GM12878 (cell line): ENCODE measurements at regions not wholly inside any gene's neighbourhood (a gene's known extent, or its start where the extent isn't known, plus 50 kb on each side); places are given as distances from the start of the nearest gene placed in this dataset.

Source experiments
- ATAC-seq: fragments of 200-7000 bp; cut with Tn5 transposase; 3 replicates; pipeline ENCODE4 v1.9.1; 2020; ENCODE audit warnings: mild to moderate bottlenecking, moderate library complexity
- BruUV-seq: library from RNA; stranded (reverse); fragments of 400-500 nt; replicated peaks from 2 replicates; lab custom pipeline; 2021; lab: Mats Ljungman, UMichigan
- CTCF ChIA-PET: fragments of 300-600 bp; sonication (Branson Sonifier 250); formaldehyde crosslinking; extraction: SDS; loops from one replicate; lab custom pipeline; 2021; ENCODE audit warnings: inconsistent platforms; lab: Yijun Ruan, JAX
- POLR2A ChIA-PET: fragments of 350-600 bp; formaldehyde crosslinking; extraction: SDS; loops from one replicate; lab custom pipeline; 2021; ENCODE audit warnings: inconsistent platforms; lab: Charles Lee
- RAD21 ChIA-PET: fragments of 300-600 bp; sonication (Branson Sonifier 250); formaldehyde crosslinking; loops from one replicate; lab custom pipeline; 2023; ENCODE audit warnings: antibody characterized with exemption; ENCODE audit not compliant: unreplicated experiment; lab: Charles Lee
- SMC1A ChIA-PET: fragments of 300-600 bp; sonication (Branson Sonifier 250); formaldehyde crosslinking; loops from one replicate; lab custom pipeline; 2023; ENCODE audit not compliant: unreplicated experiment, uncharacterized antibody; lab: Charles Lee
- DNase-seq: peaks from one replicate; pipeline ENCODE4 v3.0.0-alpha.2; 2011; ENCODE audit warnings: low read depth, low spot score
- FAIRE-seq: peaks from 3 replicates; lab custom pipeline; 2011; peaks lifted over from hg19 to GRCh38; lab: Jason Lieb, UNC
- H2AFZ ChIP-seq: 2 replicates; pipeline ENCODE4 v1.6.0; 2011; ENCODE audit warnings: low read depth, low read length, control low read depth; ENCODE audit not compliant: control insufficient read depth
- H3K27ac ChIP-seq: 2 replicates; pipeline ENCODE4 v1.5.1; 2011; ENCODE audit warnings: control low read depth; ENCODE audit not compliant: control insufficient read depth, insufficient read depth
- H3K27me3 ChIP-seq, 2 experiments: replicated peaks in 1 of 2; 2 replicates each; pipeline versions ENCODE4 v1.6.0 to v1.6.1; 2011; ENCODE audit warnings: low read length in 1 of 2; ENCODE audit not compliant: control insufficient read depth in 2 of 2, insufficient read depth in 2 of 2
- H3K36me3 ChIP-seq, 2 experiments: 2 replicates each; pipeline ENCODE4 v1.5.1; 2011; ENCODE audit warnings: low read length in 1 of 2; ENCODE audit not compliant: control insufficient read depth in 2 of 2, insufficient read depth in 2 of 2
- H3K4me1 ChIP-seq: 2 replicates; pipeline ENCODE4 v1.6.1; 2011; ENCODE audit warnings: mild to moderate bottlenecking, low read length, moderate library complexity, mixed read lengths; ENCODE audit not compliant: control insufficient read depth, insufficient read depth
- H3K4me2 ChIP-seq: 2 replicates; pipeline ENCODE4 v1.6.0; 2011; ENCODE audit warnings: control low read depth; ENCODE audit not compliant: control insufficient read depth, insufficient read depth
- H3K4me3 ChIP-seq: fragments of 200-600 bp; sonication (generic); 2 replicates; pipeline ENCODE4 v1.5.1; 2016
- H3K79me2 ChIP-seq: 2 replicates; pipeline ENCODE4 v1.6.0; 2011; ENCODE audit warnings: low read length; ENCODE audit not compliant: control insufficient read depth, insufficient read depth
- H3K9ac ChIP-seq: 2 replicates; pipeline ENCODE4 v1.8.0; 2011; ENCODE audit warnings: low read length, control low read depth, mixed read lengths; ENCODE audit not compliant: control insufficient read depth, insufficient read depth
- H3K9me3 ChIP-seq: replicated peaks from 3 replicates; pipeline ENCODE4 v1.5.1; 2011; ENCODE audit warnings: mild to moderate bottlenecking, low read length; ENCODE audit not compliant: control insufficient read depth, insufficient read depth
- H4K20me1 ChIP-seq: 2 replicates; pipeline ENCODE4 v1.6.0; 2011; ENCODE audit not compliant: control insufficient read depth, insufficient read depth
- BHLHE40 ChIP-seq, 2 experiments: fragments of 450-650 bp in 1 of 2; IDR thresholded peaks; 2 replicates each; pipeline ENCODE4 v1.6.1; 2011 to 2017; ENCODE audit warnings: low read depth in 2 of 2, borderline replicate concordance in 1 of 2, improper control_type of control experiment in 1 of 2, low read length in 1 of 2, mild to moderate bottlenecking in 1 of 2
- EED ChIP-seq: sonication (generic); IDR thresholded peaks from 2 replicates; pipeline ENCODE4 v1.6.1; 2016; ENCODE audit warnings: antibody characterized with exemption, low read depth
- EZH2 ChIP-seq: IDR thresholded peaks from 2 replicates; pipeline ENCODE4 v1.6.1; 2012; ENCODE audit warnings: low read depth, mild to moderate bottlenecking, control low read depth, inconsistent platforms, low read length, borderline replicate concordance; ENCODE audit not compliant: control insufficient read depth
- HDGF ChIP-seq: fragments of 450-650 bp; IDR thresholded peaks from 2 replicates; pipeline ENCODE4 v1.6.1; 2016; ENCODE audit warnings: antibody characterized with exemption
- JUNB ChIP-seq: IDR thresholded peaks from 2 replicates; pipeline ENCODE4 v1.6.1; 2016; ENCODE audit warnings: antibody characterized with exemption, mild to moderate bottlenecking
- NFIC ChIP-seq: IDR thresholded peaks from 2 replicates; pipeline ENCODE4 v1.6.1; 2012; ENCODE audit warnings: low read depth, mild to moderate bottlenecking, inconsistent platforms, low read length, moderate library complexity
- PAX5 ChIP-seq: IDR thresholded peaks from 2 replicates; pipeline ENCODE4 v1.6.1; 2011; ENCODE audit warnings: low read depth, low read length, borderline replicate concordance
- POLR2A ChIP-seq: IDR thresholded peaks from 2 replicates; pipeline ENCODE4 v1.6.1; 2011; ENCODE audit warnings: low read depth, mild to moderate bottlenecking, low read length
- POU2F2 ChIP-seq: IDR thresholded peaks from 3 replicates; pipeline ENCODE4 v1.6.1; 2011; ENCODE audit warnings: low read depth, mild to moderate bottlenecking, low read length, borderline replicate concordance
- SMARCA5 ChIP-seq: fragments of 450-650 bp; IDR thresholded peaks from 2 replicates; pipeline ENCODE4 v1.6.1; 2017; ENCODE audit warnings: mild to moderate bottlenecking
- SP1 ChIP-seq: IDR thresholded peaks from one replicate; pipeline ENCODE4 v1.6.1; 2011; ENCODE audit warnings: low read depth, low read length
- SPI1 ChIP-seq: IDR thresholded peaks from 2 replicates; pipeline ENCODE4 v1.6.1; 2011; ENCODE audit warnings: low read depth, mild to moderate bottlenecking, low read length, moderate library complexity, borderline replicate concordance; ENCODE audit not compliant: insufficient read depth
- WRNIP1 ChIP-seq: IDR thresholded peaks from 2 replicates; pipeline ENCODE4 v1.6.1; 2011; ENCODE audit warnings: low read depth, low read length, improper control_type of control experiment, borderline replicate concordance
- ZBTB11 ChIP-seq: fragments of 450-650 bp; formaldehyde crosslinking; IDR thresholded peaks from 2 replicates; pipeline ENCODE4 v1.5.0; 2022; ENCODE audit warnings: mild to moderate bottlenecking, missing genetic modification characterization
- ZBTB40 ChIP-seq: fragments of 450-650 bp; IDR thresholded peaks from 2 replicates; pipeline ENCODE4 v1.6.1; 2016; ENCODE audit warnings: mild to moderate bottlenecking, moderate library complexity, borderline replicate concordance
- WGBS: methylation state at CpG from one replicate; pipeline ENCODE4 v1.1.6; 2016; ENCODE audit warnings: low lambda C conversion rate; ENCODE audit not compliant: insufficient replicate concordance, insufficient coverage; ENCODE audit errors: missing lambda C conversion rate; 5-methylcytosine and 5-hydroxymethylcytosine counted together
- in situ Hi-C: fragments of 300-500 bp; cut with MboI; formaldehyde crosslinking; loops from 9 replicates; pipeline ENCODE4 v1.14.3; 2018; ENCODE audit warnings: mixed read lengths
- intact Hi-C: fragments of 100-400 bp; cut with micrococcal nuclease; formaldehyde crosslinking; loops from one replicate; pipeline ENCODE4 v1.14.2; 2022; ENCODE audit not compliant: unreplicated experiment

GRCh38 chr1:234729561-234730474 is 119.8 kb upstream of the IRF2BP2 start:
- H3K27ac ChIP-seq = peak overlapping the region; percentile 82
- ChIA-PET RAD21 (interaction anchor here (0.6 to 2.5 kb wide), 14 partner anchors 28 to 249 kb away, joined by 3 to 24 read pairs (median 4); no protein-coding TSS in a partner anchor), SMC1A (interaction anchor here (0.9 to 9.3 kb wide), 11 partner anchors 24 to 354 kb away, joined by 3 to 137 read pairs (median 7); partner anchors contain the start of gene IRF2BP2), POLR2A (interaction anchor here (0.9 to 1.7 kb wide), 3 partner anchors 23 to 38 kb away, joined by 3 to 5 read pairs (median 3); no protein-coding TSS in a partner anchor), CTCF (interaction anchor here (0.8 to 1.4 kb wide), 4 partner anchors 25 to 42 kb away, joined by 3 to 6 read pairs (median 4); no protein-coding TSS in a partner anchor)
- no peaks in the 10 kb centered on the region for H3K36me3 ChIP-seq
- H3K27me3 ChIP-seq = no peaks in the 10 kb centered on the region
- no peak overlapping the region for H2AFZ ChIP-seq
- no TSS peak for BruUV-seq
- H3K4me3 ChIP-seq = no peak overlapping the region
- ATAC-seq (peak; percentile 29), DNase-seq (peak; percentile 17), FAIRE-seq (no peak)
- no peaks in the 10 kb centered on the region for H4K20me1 ChIP-seq
- H3K9ac ChIP-seq = no peak overlapping the region; the same call in 1 of the 2 replicates
- H3K4me2 ChIP-seq = peak overlapping the region; percentile 78
- peaks cover 71% of the 10 kb centered on the region for H3K4me1 ChIP-seq
- no peaks in the 10 kb centered on the region for H3K9me3 ChIP-seq
- in situ Hi-C loops (loop anchor here (5.0 to 25.0 kb wide), 4 partner anchors 107 to 355 kb away; partner anchors contain the start of gene IRF2BP2), intact Hi-C loops (loop anchor here (2.0 to 5.0 kb wide), 4 partner anchors 33 to 283 kb away; no protein-coding TSS in a partner anchor)
- WGBS = 88% methylated on average over 18 of the region's 18 CpGs
- H3K79me2 ChIP-seq = no peaks in the 10 kb centered on the region
- TF ChIP-seq SP1 (no peak), EED (no peak), JUNB (no peak), ZBTB11 (CRISPR knock-in tag) (no peak), SPI1 (peak; percentile 86; the same call in 1 of the 2 replicates), HDGF (no peak), POLR2A (no peak), SMARCA5 (no peak), ZBTB40 (no peak), PAX5 (no peak), POU2F2 (peak; percentile 14; the same call in 1 of the 3 replicates), WRNIP1 (no peak), EZH2 (no peak), BHLHE40 (IDR thresholded peaks at IDR 0.05; ENCODE audit: borderline replicate concordance in 1 of 2, low read depth in 2 of 2, low read length in 1 of 2) (peak in 1 of 2 experiments; percentile 67; a peak in 2 of 4 replicates), NFIC (no peak)
